A673 (cell line): ENCODE measurements at regions not wholly inside any gene's neighbourhood (a gene's known extent, or its start where the extent isn't known, plus 50 kb on each side); places are given as distances from the start of the nearest gene placed in this dataset.

Experiments
- BruUV-seq: library from RNA; stranded (reverse); fragments of 400-500 nt; replicated peaks from 2 replicates; lab custom pipeline; 2021; lab: Mats Ljungman, UMichigan
- CTCF ChIA-PET: fragments of 300-600 bp; sonication (Branson Sonifier 250); formaldehyde crosslinking; loops from one replicate; lab custom pipeline; 2022; ENCODE audit warnings: antibody characterized with exemption; lab: Charles Lee
- POLR2A ChIA-PET: fragments of 300-600 bp; sonication (Branson Sonifier 250); formaldehyde crosslinking; loops from one replicate; lab custom pipeline; 2022; ENCODE audit warnings: antibody characterized with exemption; ENCODE audit not compliant: low non-redundant PET; lab: Charles Lee
- DNase-seq: peaks from one replicate; pipeline ENCODE4 v3.0.0-alpha.2; 2015; ENCODE audit warnings: low spot score
- H3K27ac ChIP-seq: fragments of 200-600 bp; sonication (generic); 2 replicates; pipeline ENCODE4 v1.5.1; 2016; ENCODE audit warnings: mixed run types, low read depth, mild to moderate bottlenecking, mixed read lengths, antibody characterized with exemption, low read length; ENCODE audit not compliant: poor library complexity, severe bottlenecking
- H3K27me3 ChIP-seq: fragments of 200-600 bp; sonication (generic); replicated peaks from 2 replicates; pipeline ENCODE4 v1.6.1; 2017; ENCODE audit warnings: mixed run types, low read depth, mild to moderate bottlenecking, mixed read lengths, antibody characterized with exemption, low read length; ENCODE audit not compliant: insufficient read depth, poor library complexity
- H3K36me3 ChIP-seq: fragments of 200-600 bp; sonication (generic); 2 replicates; pipeline ENCODE4 v1.6.1; 2016; ENCODE audit warnings: mixed run types, mild to moderate bottlenecking, mixed read lengths, antibody characterized with exemption, low read length; ENCODE audit not compliant: insufficient read depth, poor library complexity, severe bottlenecking
- H3K4me1 ChIP-seq: fragments of 200-600 bp; sonication (generic); 2 replicates; pipeline ENCODE4 v1.6.1; 2017; ENCODE audit warnings: mixed run types, mild to moderate bottlenecking, mixed read lengths, antibody characterized with exemption, low read length; ENCODE audit not compliant: insufficient read depth, poor library complexity, severe bottlenecking
- H3K4me3 ChIP-seq: fragments of 200-600 bp; sonication (generic); 2 replicates; pipeline ENCODE4 v1.5.1; 2016; ENCODE audit warnings: low read depth, mixed run types, mild to moderate bottlenecking, mixed read lengths, low read length; ENCODE audit not compliant: poor library complexity, severe bottlenecking
- H3K9me3 ChIP-seq: fragments of 200-600 bp; sonication (generic); 2 replicates; pipeline ENCODE4 v1.6.1; 2016; ENCODE audit warnings: mixed run types, low read depth, mild to moderate bottlenecking, mixed read lengths, antibody characterized with exemption, low read length; ENCODE audit not compliant: poor library complexity, severe bottlenecking
- EZH2 ChIP-seq: fragments of 200-600 bp; sonication (generic); IDR thresholded peaks from 2 replicates; pipeline ENCODE4 v1.6.1; 2017; ENCODE audit warnings: borderline replicate concordance, low read depth, mild to moderate bottlenecking, mixed read lengths, antibody characterized with exemption, low read length; ENCODE audit not compliant: poor library complexity, severe bottlenecking
- intact Hi-C: fragments of 100-400 bp; cut with micrococcal nuclease; formaldehyde crosslinking; loops from one replicate; pipeline ENCODE4 v1.10.0; 2022; ENCODE audit not compliant: unreplicated experiment
- TF ChIP-seq, protein P1 (sequence below): fragments of 300-800, 200-600 bp; sonication (generic); conservative IDR thresholded peaks from 2 replicates; pipeline ENCODE4 v1.5.1; 2017; ENCODE audit warnings: low read depth, mild to moderate bottlenecking, antibody characterized with exemption, low read length, moderate library complexity, mixed read lengths

DNA sequence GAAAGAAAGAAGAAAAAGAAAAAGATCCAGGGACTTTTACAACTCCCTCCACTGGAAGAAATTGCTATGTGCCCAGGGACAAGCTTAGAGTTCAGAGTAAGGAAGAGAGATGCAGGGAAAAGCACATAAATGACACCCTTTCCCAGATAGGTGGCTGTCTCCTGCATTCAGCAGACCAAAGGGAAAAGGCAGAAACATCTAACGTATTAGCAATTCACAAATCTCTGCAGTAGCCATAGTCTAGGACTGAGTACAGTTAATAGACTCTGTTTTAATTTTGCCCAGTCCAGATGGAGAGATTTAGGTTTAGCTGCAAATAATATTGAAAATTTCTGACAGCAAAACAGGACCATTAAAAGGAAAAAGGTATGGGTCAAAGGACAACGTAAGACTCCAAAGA is 71.3 kb upstream of the TNFRSF21 start:
- H3K27ac ChIP-seq, result no peak overlapping the region
- H3K9me3 ChIP-seq, result no peaks in the 10 kb centered on the region
- TF ChIP-seq, protein P1, sequence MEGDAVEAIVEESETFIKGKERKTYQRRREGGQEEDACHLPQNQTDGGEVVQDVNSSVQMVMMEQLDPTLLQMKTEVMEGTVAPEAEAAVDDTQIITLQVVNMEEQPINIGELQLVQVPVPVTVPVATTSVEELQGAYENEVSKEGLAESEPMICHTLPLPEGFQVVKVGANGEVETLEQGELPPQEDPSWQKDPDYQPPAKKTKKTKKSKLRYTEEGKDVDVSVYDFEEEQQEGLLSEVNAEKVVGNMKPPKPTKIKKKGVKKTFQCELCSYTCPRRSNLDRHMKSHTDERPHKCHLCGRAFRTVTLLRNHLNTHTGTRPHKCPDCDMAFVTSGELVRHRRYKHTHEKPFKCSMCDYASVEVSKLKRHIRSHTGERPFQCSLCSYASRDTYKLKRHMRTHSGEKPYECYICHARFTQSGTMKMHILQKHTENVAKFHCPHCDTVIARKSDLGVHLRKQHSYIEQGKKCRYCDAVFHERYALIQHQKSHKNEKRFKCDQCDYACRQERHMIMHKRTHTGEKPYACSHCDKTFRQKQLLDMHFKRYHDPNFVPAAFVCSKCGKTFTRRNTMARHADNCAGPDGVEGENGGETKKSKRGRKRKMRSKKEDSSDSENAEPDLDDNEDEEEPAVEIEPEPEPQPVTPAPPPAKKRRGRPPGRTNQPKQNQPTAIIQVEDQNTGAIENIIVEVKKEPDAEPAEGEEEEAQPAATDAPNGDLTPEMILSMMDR, result no peak
- no peak for TF ChIP-seq EZH2
- H3K4me1 ChIP-seq, result no peaks in the 10 kb centered on the region
- ChIA-PET CTCF (no interaction called here), POLR2A (no interaction called here)
- H3K4me3 ChIP-seq, result no peak overlapping the region
- intact Hi-C loops, result no loop called here
- H3K27me3 ChIP-seq, result peaks cover 3% of the 10 kb centered on the region
- no peak for DNase-seq
- BruUV-seq, result no TSS peak
- H3K36me3 ChIP-seq, result no peaks in the 10 kb centered on the region

DNA sequence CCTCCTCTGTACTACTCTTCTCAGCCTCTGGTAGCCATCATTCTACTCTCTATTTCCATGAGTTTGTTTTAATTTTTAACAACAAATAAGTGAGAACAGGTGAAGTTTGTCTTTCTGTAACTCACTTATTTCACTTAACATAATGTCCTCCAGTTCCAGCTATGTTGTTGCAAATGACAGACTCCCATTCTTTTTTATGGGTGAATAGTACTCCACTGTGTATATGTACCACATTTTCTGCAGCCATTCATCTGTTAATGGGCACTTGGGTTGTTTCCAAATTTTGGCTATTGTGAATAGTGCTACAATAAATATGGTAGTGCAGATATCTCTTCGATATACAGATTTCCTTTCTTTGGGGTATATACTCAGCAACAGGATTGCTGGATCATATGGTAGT is 73.7 kb upstream of the TNFRSF21 start:
- BruUV-seq, result no TSS peak
- no peak overlapping the region for H3K27ac ChIP-seq
- H3K36me3 ChIP-seq, result no peaks in the 10 kb centered on the region
- H3K4me1 ChIP-seq, result no peaks in the 10 kb centered on the region
- TF ChIP-seq, protein P1, result no peak
- no peak for TF ChIP-seq EZH2
- no peak overlapping the region for H3K4me3 ChIP-seq
- no peaks in the 10 kb centered on the region for H3K9me3 ChIP-seq
- ChIA-PET CTCF (no interaction called here), POLR2A (no interaction called here)
- DNase-seq, result no peak
- peaks cover 3% of the 10 kb centered on the region for H3K27me3 ChIP-seq
- intact Hi-C loops, result no loop called here

DNA sequence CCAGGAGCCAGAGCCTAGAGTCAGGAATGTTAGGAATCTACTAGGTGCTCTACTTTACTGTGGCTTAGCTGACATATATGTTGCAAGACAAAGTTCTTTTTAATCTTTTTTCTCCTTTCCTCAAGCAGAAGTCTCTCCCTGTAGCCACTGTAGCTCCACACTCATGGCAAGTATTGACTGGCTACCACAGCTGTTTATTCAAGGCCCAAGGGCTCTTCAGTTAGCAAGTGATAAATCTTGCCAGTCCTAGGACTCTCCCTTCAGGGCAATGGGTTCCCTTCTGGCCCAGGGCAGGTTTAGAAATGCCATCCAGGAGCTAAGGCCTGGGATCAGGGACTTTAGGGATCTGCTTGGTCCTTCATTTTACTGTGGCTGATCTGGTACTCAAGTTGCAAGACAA is 82.0 kb upstream of the TNFRSF21 start:
- Histone ChIP-seq H3K36me3 (no peaks in the 10 kb centered on the region), H3K9me3 (no peaks in the 10 kb centered on the region), H3K4me1 (no peaks in the 10 kb centered on the region), H3K27ac (no peak overlapping the region), H3K27me3 (no peaks in the 10 kb centered on the region), H3K4me3 (no peak overlapping the region)
- BruUV-seq, result no TSS peak
- TF ChIP-seq, protein P1, result no peak
- no peak for TF ChIP-seq EZH2
- intact Hi-C loops, result no loop called here
- CTCF ChIA-PET, result no interaction called here
- no peak for DNase-seq
- POLR2A ChIA-PET, result no interaction called here
